ENCODE measurements at regions not wholly inside any gene's neighbourhood (a gene's known extent, or its start where the extent isn't known, plus 50 kb on each side); places are given as distances from the start of the nearest gene placed in this dataset.

- no peak for DNase-seq (ENCODE audit: low read depth in 4 of 4, low spot score in 1 of 4)
These were observed 135.9 kb upstream of the FRY start for GRCh38 chr13:31895691-31896090.

GRCh38 chr13:31896427-31896826 is 135.1 kb upstream of the FRY start:
- DNase-seq (ENCODE audit: low read depth in 4 of 4, low spot score in 1 of 4) = no peak

GRCh38 chr13:31898378-31899071 is 133.0 kb upstream of the FRY start:
- DNase-seq (ENCODE audit: low read depth in 4 of 4, low spot score in 1 of 4) = no peak

- no peak for DNase-seq (ENCODE audit: low read depth in 4 of 4, low spot score in 1 of 4)
These were observed 129.6 kb upstream of the FRY start for GRCh38 chr13:31901985-31902384.

- DNase-seq (ENCODE audit: low read depth in 4 of 4, low spot score in 1 of 4) = no peak
These were observed 128.3 kb upstream of the FRY start for GRCh38 chr13:31903111-31903815.

- DNase-seq (ENCODE audit: low read depth in 4 of 4, low spot score in 1 of 4) = no peak
These were observed 126.4 kb upstream of the FRY start for GRCh38 chr13:31904941-31905824.

GRCh38 chr13:31905961-31906360 is 125.6 kb upstream of the FRY start:
- DNase-seq (ENCODE audit: low read depth in 4 of 4, low spot score in 1 of 4) = no peak

GRCh38 chr13:31908696-31909411 is 122.7 kb upstream of the FRY start:
- no peak for DNase-seq (ENCODE audit: low read depth in 4 of 4, low spot score in 1 of 4)

GRCh38 chr13:31909864-31910551 is 121.6 kb upstream of the FRY start:
- DNase-seq (ENCODE audit: low read depth in 4 of 4, low spot score in 1 of 4) = peak; percentile 13 to 37 (median 20)

- no peak for DNase-seq (ENCODE audit: low read depth in 4 of 4, low spot score in 1 of 4)
These were observed 120.9 kb upstream of the FRY start for GRCh38 chr13:31910633-31911032.

GRCh38 chr13:31912647-31913401 is 118.8 kb upstream of the FRY start:
- no peak for DNase-seq (ENCODE audit: low read depth in 4 of 4, low spot score in 1 of 4)

- no peak for DNase-seq (ENCODE audit: low read depth in 4 of 4, low spot score in 1 of 4)
These were observed 118.1 kb upstream of the FRY start for GRCh38 chr13:31913459-31913858.

GRCh38 chr13:31914843-31915242 is 116.7 kb upstream of the FRY start:
- no peak for DNase-seq (ENCODE audit: low read depth in 4 of 4, low spot score in 1 of 4)

GRCh38 chr13:31918707-31919106 is 112.9 kb upstream of the FRY start:
- DNase-seq (ENCODE audit: low read depth in 4 of 4, low spot score in 1 of 4) = no peak

GRCh38 chr13:31919241-31919640 is 112.3 kb upstream of the FRY start:
- DNase-seq (ENCODE audit: low read depth in 4 of 4, low spot score in 1 of 4) = no peak

GRCh38 chr13:31919971-31920726 is 111.4 kb upstream of the FRY start:
- DNase-seq (ENCODE audit: low read depth in 4 of 4, low spot score in 1 of 4) = no peak

GRCh38 chr13:31920727-31921100 is 110.9 kb upstream of the FRY start:
- no peak for DNase-seq (ENCODE audit: low read depth in 4 of 4, low spot score in 1 of 4)

- DNase-seq (ENCODE audit: low read depth in 4 of 4, low spot score in 1 of 4) = no peak
These were observed 108.8 kb upstream of the FRY start for GRCh38 chr13:31922724-31923123.

- no peak for DNase-seq (ENCODE audit: low read depth in 4 of 4, low spot score in 1 of 4)
These were observed 108.3 kb upstream of the FRY start for GRCh38 chr13:31923134-31923763.
